PC-3 (cell line): ENCODE measurements at regions not wholly inside any gene's neighbourhood (a gene's known extent, or its start where the extent isn't known, plus 50 kb on each side); places are given as distances from the start of the nearest gene placed in this dataset.

Experiments
- EZH2 ChIP-seq: fragments of 300-600 bp; sonication (generic); IDR thresholded peaks from one replicate; pipeline ENCODE4 v1.6.1; 2017; ENCODE audit warnings: antibody characterized with exemption, mild to moderate bottlenecking, low read length; ENCODE audit not compliant: unreplicated experiment
- EZH2phosphoT487 ChIP-seq: fragments of 300-600 bp; sonication (generic); IDR thresholded peaks from 2 replicates; pipeline ENCODE4 v1.6.1; 2018; ENCODE audit warnings: mild to moderate bottlenecking, antibody characterized with exemption, low read length, borderline replicate concordance
- TF ChIP-seq, protein P1 (sequence below): fragments of 300-600 bp; sonication (generic); conservative IDR thresholded peaks from 2 replicates; pipeline ENCODE4 v1.5.1; 2017; ENCODE audit warnings: antibody characterized with exemption, low read depth, mild to moderate bottlenecking, low read length

DNA sequence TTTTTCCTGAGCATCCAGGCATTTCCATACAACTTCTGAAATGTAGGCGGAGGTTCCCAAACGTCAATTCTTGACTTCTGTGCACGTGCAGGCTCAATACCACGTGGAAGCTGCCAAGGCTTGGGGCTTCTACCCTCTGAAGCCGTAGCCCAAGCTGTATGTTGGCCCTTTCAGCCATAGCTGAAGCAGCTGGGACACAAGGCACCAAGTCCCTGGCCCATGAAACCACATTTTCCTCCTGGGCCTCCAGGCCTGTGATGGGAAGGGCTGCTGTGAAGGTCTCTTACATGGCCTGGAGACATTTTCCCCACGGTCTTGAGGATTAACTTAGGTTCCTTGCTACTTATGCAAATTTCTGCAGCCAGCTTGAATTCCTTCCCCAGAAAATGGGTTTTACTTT is 103.6 kb downstream of the NREP start:
- TF ChIP-seq EZH2 (no peak), EZH2phosphoT487 (no peak)
- TF ChIP-seq, protein P1, sequence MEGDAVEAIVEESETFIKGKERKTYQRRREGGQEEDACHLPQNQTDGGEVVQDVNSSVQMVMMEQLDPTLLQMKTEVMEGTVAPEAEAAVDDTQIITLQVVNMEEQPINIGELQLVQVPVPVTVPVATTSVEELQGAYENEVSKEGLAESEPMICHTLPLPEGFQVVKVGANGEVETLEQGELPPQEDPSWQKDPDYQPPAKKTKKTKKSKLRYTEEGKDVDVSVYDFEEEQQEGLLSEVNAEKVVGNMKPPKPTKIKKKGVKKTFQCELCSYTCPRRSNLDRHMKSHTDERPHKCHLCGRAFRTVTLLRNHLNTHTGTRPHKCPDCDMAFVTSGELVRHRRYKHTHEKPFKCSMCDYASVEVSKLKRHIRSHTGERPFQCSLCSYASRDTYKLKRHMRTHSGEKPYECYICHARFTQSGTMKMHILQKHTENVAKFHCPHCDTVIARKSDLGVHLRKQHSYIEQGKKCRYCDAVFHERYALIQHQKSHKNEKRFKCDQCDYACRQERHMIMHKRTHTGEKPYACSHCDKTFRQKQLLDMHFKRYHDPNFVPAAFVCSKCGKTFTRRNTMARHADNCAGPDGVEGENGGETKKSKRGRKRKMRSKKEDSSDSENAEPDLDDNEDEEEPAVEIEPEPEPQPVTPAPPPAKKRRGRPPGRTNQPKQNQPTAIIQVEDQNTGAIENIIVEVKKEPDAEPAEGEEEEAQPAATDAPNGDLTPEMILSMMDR = no peak
